Liver (tissue), 3 donors: ENCODE measurements at regions not wholly inside any gene's neighbourhood (a gene's known extent, or its start where the extent isn't known, plus 50 kb on each side); places are given as distances from the start of the nearest gene placed in this dataset.

Experiments
- ATF3 ChIP-seq: IDR thresholded peaks from 2 replicates; pipeline ENCODE4 v1.6.1; 2016; ENCODE audit warnings: antibody characterized with exemption
- CTCF ChIP-seq: fragments of 150-350 bp; IDR thresholded peaks from 2 replicates; pipeline ENCODE4 v1.5.1; 2017; ENCODE audit warnings: improper control_type of control experiment, low read depth, low read length; ENCODE audit not compliant: missing input control
- GABPA ChIP-seq, 2 donors: IDR thresholded peaks in 1 of 2; conservative IDR thresholded peaks in 1 of 2; 2 replicates each; pipeline ENCODE4 v1.6.1; 2016; ENCODE audit warnings: antibody characterized with exemption in 2 of 2, mild to moderate bottlenecking in 1 of 2, moderate library complexity in 1 of 2
- HNF4G ChIP-seq: IDR thresholded peaks from 2 replicates; pipeline ENCODE4 v1.6.1; 2016; ENCODE audit warnings: antibody characterized with exemption
- JUND ChIP-seq, 2 donors: IDR thresholded peaks; 2 replicates each; pipeline ENCODE4 v1.6.1; 2016; ENCODE audit warnings: antibody characterized with exemption in 2 of 2
- MAX ChIP-seq: IDR thresholded peaks from 2 replicates; pipeline ENCODE4 v1.6.1; 2016; ENCODE audit warnings: antibody characterized with exemption
- NR2F2 ChIP-seq: IDR thresholded peaks from 2 replicates; pipeline ENCODE4 v1.6.1; 2016; ENCODE audit warnings: antibody characterized with exemption
- RAD21 ChIP-seq, 2 donors: IDR thresholded peaks; 2 replicates each; pipeline ENCODE4 v1.6.1; 2016; ENCODE audit warnings: antibody characterized with exemption in 2 of 2, mild to moderate bottlenecking in 2 of 2
- REST ChIP-seq: IDR thresholded peaks from 2 replicates; pipeline ENCODE4 v1.6.1; 2016; ENCODE audit warnings: antibody characterized with exemption, mild to moderate bottlenecking
- RXRA ChIP-seq, 2 donors: IDR thresholded peaks; 2 replicates each; pipeline ENCODE4 v1.6.1; 2017 to 2018; ENCODE audit warnings: antibody characterized with exemption in 2 of 2, mild to moderate bottlenecking in 1 of 2
- SP1 ChIP-seq: IDR thresholded peaks from 2 replicates; pipeline ENCODE4 v1.6.1; 2018; ENCODE audit warnings: antibody characterized with exemption, mild to moderate bottlenecking
- TAF1 ChIP-seq: conservative IDR thresholded peaks from 2 replicates; pipeline ENCODE4 v1.6.1; 2016; ENCODE audit warnings: antibody characterized with exemption, mild to moderate bottlenecking
- YY1 ChIP-seq: IDR thresholded peaks from 2 replicates; pipeline ENCODE4 v1.6.1; 2016; ENCODE audit warnings: antibody characterized with exemption, mild to moderate bottlenecking
- donor health status: healthy.
- donor health status: healthy.

GRCh38 chr2:222130855-222131254, 167.9 kb downstream of the PAX3 start:
- TF ChIP-seq GABPA (IDR thresholded peaks at IDR 0.05 in 1 of 2, conservative IDR thresholded peaks at IDR 0.05 in 1 of 2) (no peak), TAF1 (no peak), SP1 (no peak), CTCF (no peak), JUND (IDR thresholded peaks at IDR 0.05) (no peak), REST (no peak), MAX (no peak), YY1 (no peak), RAD21 (IDR thresholded peaks at IDR 0.05) (no peak), ATF3 (no peak), RXRA (IDR thresholded peaks at IDR 0.05) (no peak), HNF4G (no peak), NR2F2 (no peak)
